ENCODE measurements at regions not wholly inside any gene's neighbourhood (a gene's known extent, or its start where the extent isn't known, plus 50 kb on each side); places are given as distances from the start of the nearest gene placed in this dataset.

DNA sequence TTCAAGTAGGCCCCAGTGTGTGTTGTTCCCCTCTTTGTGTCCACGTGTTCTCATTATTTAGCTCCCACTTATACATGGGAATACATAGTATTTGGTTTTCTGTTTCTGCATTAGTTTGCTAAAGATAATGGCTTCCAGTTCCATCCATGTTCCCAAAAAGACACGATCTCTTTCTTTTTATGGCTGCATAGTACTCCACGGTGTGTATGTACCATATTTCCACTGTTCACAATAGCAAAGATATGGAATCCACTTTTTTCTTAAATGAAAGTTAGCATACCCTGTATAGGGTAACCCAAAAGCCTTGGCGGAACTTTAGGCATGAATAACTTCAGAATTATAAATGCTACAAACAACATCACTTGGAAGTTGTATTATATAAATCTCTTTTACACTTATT is 83.4 kb upstream of the NDUFV2 start:
- Histone ChIP-seq H3F3A (ENCODE audit: low read depth) (no peaks in the 10 kb centered on the region), H4K20me1 (ENCODE audit: insufficient read depth, low read length, poor library complexity, severe bottlenecking) (no peaks in the 10 kb centered on the region), H3K4me3 (ENCODE audit: low read length, poor library complexity, severe bottlenecking) (no peak overlapping the region), H2AFZ (ENCODE audit: low read length) (no peak overlapping the region), H3K9ac (ENCODE audit: low read depth, low read length, poor library complexity, severe bottlenecking) (no peak overlapping the region), H3K9me2 (replicated peaks; ENCODE audit: low read depth, low read length) (no peaks in the 10 kb centered on the region), H3K27me3 (ENCODE audit: insufficient read depth, low read length, poor library complexity, severe bottlenecking) (no peaks in the 10 kb centered on the region), H3K36me3 (ENCODE audit: insufficient read depth, low read length) (no peaks in the 10 kb centered on the region), H3K4me1 (ENCODE audit: insufficient read depth, low read length, poor library complexity, severe bottlenecking) (no peaks in the 10 kb centered on the region), H3K4me2 (ENCODE audit: low read depth, low read length, poor library complexity, severe bottlenecking) (no peak overlapping the region), H3K79me2 (ENCODE audit: insufficient read depth, low read length) (no peaks in the 10 kb centered on the region), H3K9me3 (ENCODE audit: insufficient read depth, low read depth, low read length) (no peaks in the 10 kb centered on the region)
- no peak for TF ChIP-seq EZH2phosphoT487 (IDR thresholded peaks at IDR 0.05; ENCODE audit: borderline replicate concordance)
- TF ChIP-seq, protein P1, sequence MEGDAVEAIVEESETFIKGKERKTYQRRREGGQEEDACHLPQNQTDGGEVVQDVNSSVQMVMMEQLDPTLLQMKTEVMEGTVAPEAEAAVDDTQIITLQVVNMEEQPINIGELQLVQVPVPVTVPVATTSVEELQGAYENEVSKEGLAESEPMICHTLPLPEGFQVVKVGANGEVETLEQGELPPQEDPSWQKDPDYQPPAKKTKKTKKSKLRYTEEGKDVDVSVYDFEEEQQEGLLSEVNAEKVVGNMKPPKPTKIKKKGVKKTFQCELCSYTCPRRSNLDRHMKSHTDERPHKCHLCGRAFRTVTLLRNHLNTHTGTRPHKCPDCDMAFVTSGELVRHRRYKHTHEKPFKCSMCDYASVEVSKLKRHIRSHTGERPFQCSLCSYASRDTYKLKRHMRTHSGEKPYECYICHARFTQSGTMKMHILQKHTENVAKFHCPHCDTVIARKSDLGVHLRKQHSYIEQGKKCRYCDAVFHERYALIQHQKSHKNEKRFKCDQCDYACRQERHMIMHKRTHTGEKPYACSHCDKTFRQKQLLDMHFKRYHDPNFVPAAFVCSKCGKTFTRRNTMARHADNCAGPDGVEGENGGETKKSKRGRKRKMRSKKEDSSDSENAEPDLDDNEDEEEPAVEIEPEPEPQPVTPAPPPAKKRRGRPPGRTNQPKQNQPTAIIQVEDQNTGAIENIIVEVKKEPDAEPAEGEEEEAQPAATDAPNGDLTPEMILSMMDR (conservative IDR thresholded peaks at IDR 0.05; ENCODE audit: low read length): no peak

DNA sequence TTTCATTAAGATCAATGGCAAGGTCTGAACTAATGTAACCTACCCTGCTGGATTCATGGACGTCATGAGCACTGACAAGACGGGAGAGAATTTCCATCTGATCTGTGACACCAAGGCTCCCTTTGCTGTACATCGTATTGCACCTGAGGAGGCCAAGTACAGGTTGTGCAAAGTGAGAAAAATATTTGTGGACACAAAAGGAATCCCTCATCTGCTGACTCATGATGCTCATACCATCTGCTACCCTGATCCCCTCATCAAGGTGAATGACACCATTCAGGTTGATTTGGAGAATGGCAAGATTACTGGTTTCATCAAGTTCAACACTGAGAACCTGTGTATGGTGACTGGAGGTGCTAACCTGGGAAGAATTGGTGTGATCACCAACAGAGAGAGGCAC is 82.3 kb upstream of the NDUFV2 start:
- no peak for TF ChIP-seq EZH2phosphoT487 (IDR thresholded peaks at IDR 0.05; ENCODE audit: borderline replicate concordance)
- TF ChIP-seq, protein P1 (conservative IDR thresholded peaks at IDR 0.05; ENCODE audit: low read length): no peak
- no peaks in the 10 kb centered on the region for H4K20me1 ChIP-seq (ENCODE audit: insufficient read depth, low read length, poor library complexity, severe bottlenecking)
- no peak overlapping the region for H3K4me3 ChIP-seq (ENCODE audit: low read length, poor library complexity, severe bottlenecking)
- no peaks in the 10 kb centered on the region for H3K4me1 ChIP-seq (ENCODE audit: insufficient read depth, low read length, poor library complexity, severe bottlenecking)
- H3K9ac ChIP-seq (ENCODE audit: low read depth, low read length, poor library complexity, severe bottlenecking): no peak overlapping the region
- no peaks in the 10 kb centered on the region for H3K36me3 ChIP-seq (ENCODE audit: insufficient read depth, low read length)
- H3K4me2 ChIP-seq (ENCODE audit: low read depth, low read length, poor library complexity, severe bottlenecking): no peak overlapping the region
- no peaks in the 10 kb centered on the region for H3K9me2 ChIP-seq (replicated peaks; ENCODE audit: low read depth, low read length)
- H3K9me3 ChIP-seq (ENCODE audit: insufficient read depth, low read depth, low read length): no peaks in the 10 kb centered on the region
- no peaks in the 10 kb centered on the region for H3F3A ChIP-seq (ENCODE audit: low read depth)
- H2AFZ ChIP-seq (ENCODE audit: low read length): no peak overlapping the region
- H3K79me2 ChIP-seq (ENCODE audit: insufficient read depth, low read length): no peaks in the 10 kb centered on the region
- H3K27me3 ChIP-seq (ENCODE audit: insufficient read depth, low read length, poor library complexity, severe bottlenecking): no peaks in the 10 kb centered on the region

DNA sequence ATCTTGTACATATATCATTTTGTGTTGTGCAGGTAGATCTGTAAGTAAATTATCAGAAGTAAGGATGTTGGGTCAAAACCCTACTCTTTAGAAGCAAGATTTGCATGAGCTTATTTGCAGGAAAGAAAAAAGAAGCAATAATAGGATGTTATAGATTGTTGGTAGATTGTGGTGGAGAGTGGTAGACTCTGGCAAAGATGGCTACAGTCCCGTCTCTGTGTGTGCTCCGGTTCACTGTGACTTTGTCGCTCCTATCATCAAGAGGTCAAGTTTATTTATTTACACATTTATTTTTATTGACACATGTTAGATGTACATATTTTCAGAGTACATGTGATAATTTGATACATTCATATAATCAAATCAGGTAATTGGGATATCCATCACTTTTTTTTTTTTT is 81.0 kb upstream of the NDUFV2 start:
- Histone ChIP-seq H3K9ac (ENCODE audit: low read depth, low read length, poor library complexity, severe bottlenecking) (no peak overlapping the region), H3K9me3 (ENCODE audit: insufficient read depth, low read depth, low read length) (no peaks in the 10 kb centered on the region), H3K36me3 (ENCODE audit: insufficient read depth, low read length) (no peaks in the 10 kb centered on the region), H3F3A (ENCODE audit: low read depth) (no peaks in the 10 kb centered on the region), H4K20me1 (ENCODE audit: insufficient read depth, low read length, poor library complexity, severe bottlenecking) (no peaks in the 10 kb centered on the region), H3K79me2 (ENCODE audit: insufficient read depth, low read length) (no peaks in the 10 kb centered on the region), H3K4me2 (ENCODE audit: low read depth, low read length, poor library complexity, severe bottlenecking) (no peak overlapping the region), H3K4me1 (ENCODE audit: insufficient read depth, low read length, poor library complexity, severe bottlenecking) (no peaks in the 10 kb centered on the region), H3K4me3 (ENCODE audit: low read length, poor library complexity, severe bottlenecking) (no peak overlapping the region), H3K9me2 (replicated peaks; ENCODE audit: low read depth, low read length) (no peaks in the 10 kb centered on the region), H2AFZ (ENCODE audit: low read length) (no peak overlapping the region), H3K27me3 (ENCODE audit: insufficient read depth, low read length, poor library complexity, severe bottlenecking) (no peaks in the 10 kb centered on the region)
- TF ChIP-seq, protein P1 (conservative IDR thresholded peaks at IDR 0.05; ENCODE audit: low read length): no peak
- TF ChIP-seq EZH2phosphoT487 (IDR thresholded peaks at IDR 0.05; ENCODE audit: borderline replicate concordance): no peak
